ENCODE measurements at regions not wholly inside any gene's neighbourhood (a gene's known extent, or its start where the extent isn't known, plus 50 kb on each side); places are given as distances from the start of the nearest gene placed in this dataset.

GRCh38 chr12:82567688-82568087 lies 119.0 kb upstream of the TMTC2 start:
- no peak for DNase-seq
- Mint-ChIP-seq H3K27me3 (ENCODE audit: unreplicated experiment) (no peaks in the 10 kb centered on the region), H3K4me3 (ENCODE audit: low read depth, unreplicated experiment) (no peak overlapping the region), H3K9me3 (ENCODE audit: low read depth, unreplicated experiment) (peaks cover 3% of the 10 kb centered on the region), H3K27ac (ENCODE audit: unreplicated experiment) (no peak overlapping the region), H3K4me1 (ENCODE audit: low read depth, unreplicated experiment) (no peaks in the 10 kb centered on the region), H3K36me3 (ENCODE audit: insufficient read depth, unreplicated experiment) (no peaks in the 10 kb centered on the region)
- CTCF ChIA-PET: no interaction called here
- no peak for TF ChIP-seq CTCF (IDR thresholded peaks at IDR 0.05; ENCODE audit: unreplicated experiment)
- no TSS peak for BruUV-seq (replicated peaks)
- intact Hi-C loops (cut with micrococcal nuclease; ENCODE audit: unreplicated experiment): no loop called here

- TF ChIP-seq CTCF (IDR thresholded peaks at IDR 0.05; ENCODE audit: unreplicated experiment): no peak
- Mint-ChIP-seq H3K27me3 (ENCODE audit: unreplicated experiment) (no peaks in the 10 kb centered on the region), H3K4me3 (ENCODE audit: low read depth, unreplicated experiment) (no peak overlapping the region), H3K27ac (ENCODE audit: unreplicated experiment) (no peak overlapping the region), H3K4me1 (ENCODE audit: low read depth, unreplicated experiment) (no peaks in the 10 kb centered on the region), H3K36me3 (ENCODE audit: insufficient read depth, unreplicated experiment) (no peaks in the 10 kb centered on the region), H3K9me3 (ENCODE audit: low read depth, unreplicated experiment) (no peaks in the 10 kb centered on the region)
- no TSS peak for BruUV-seq (replicated peaks)
- CTCF ChIA-PET: interaction anchor here (0.6 kb wide), 1 partner anchor 566 kb away, joined by 5 read pairs; no protein-coding TSS in a partner anchor
- peak; percentile 21 for DNase-seq
- intact Hi-C loops (cut with micrococcal nuclease; ENCODE audit: unreplicated experiment): no loop called here
Observed at GRCh38 chr12:82574191-82574590, 112.5 kb upstream of the TMTC2 start.

GRCh38 chr12:82578725-82579124 lies 108.0 kb upstream of the TMTC2 start:
- CTCF ChIA-PET: no interaction called here
- Mint-ChIP-seq H3K4me1 (ENCODE audit: low read depth, unreplicated experiment) (no peaks in the 10 kb centered on the region), H3K27ac (ENCODE audit: unreplicated experiment) (no peak overlapping the region), H3K9me3 (ENCODE audit: low read depth, unreplicated experiment) (no peaks in the 10 kb centered on the region), H3K36me3 (ENCODE audit: insufficient read depth, unreplicated experiment) (no peaks in the 10 kb centered on the region), H3K27me3 (ENCODE audit: unreplicated experiment) (no peaks in the 10 kb centered on the region), H3K4me3 (ENCODE audit: low read depth, unreplicated experiment) (no peak overlapping the region)
- no peak for DNase-seq
- BruUV-seq (replicated peaks): no TSS peak
- intact Hi-C loops (cut with micrococcal nuclease; ENCODE audit: unreplicated experiment): no loop called here
- no peak for TF ChIP-seq CTCF (IDR thresholded peaks at IDR 0.05; ENCODE audit: unreplicated experiment)

GRCh38 chr12:82583756-82584155 lies 103.0 kb upstream of the TMTC2 start:
- CTCF ChIA-PET: no interaction called here
- H3K9me3 Mint-ChIP-seq (ENCODE audit: low read depth, unreplicated experiment): peaks cover 10% of the 10 kb centered on the region
- no TSS peak for BruUV-seq (replicated peaks)
- intact Hi-C loops (cut with micrococcal nuclease; ENCODE audit: unreplicated experiment): no loop called here
- H3K27me3 Mint-ChIP-seq (ENCODE audit: unreplicated experiment): no peaks in the 10 kb centered on the region
- no peak for TF ChIP-seq CTCF (IDR thresholded peaks at IDR 0.05; ENCODE audit: unreplicated experiment)
- H3K36me3 Mint-ChIP-seq (ENCODE audit: insufficient read depth, unreplicated experiment): no peaks in the 10 kb centered on the region
- no peak for DNase-seq
- H3K27ac Mint-ChIP-seq (ENCODE audit: unreplicated experiment): no peak overlapping the region
- no peaks in the 10 kb centered on the region for H3K4me1 Mint-ChIP-seq (ENCODE audit: low read depth, unreplicated experiment)
- H3K4me3 Mint-ChIP-seq (ENCODE audit: low read depth, unreplicated experiment): no peak overlapping the region

- no peak for TF ChIP-seq CTCF (IDR thresholded peaks at IDR 0.05; ENCODE audit: unreplicated experiment)
- CTCF ChIA-PET: no interaction called here
- H3K4me1 Mint-ChIP-seq (ENCODE audit: low read depth, unreplicated experiment): no peaks in the 10 kb centered on the region
- no peak overlapping the region for H3K27ac Mint-ChIP-seq (ENCODE audit: unreplicated experiment)
- H3K4me3 Mint-ChIP-seq (ENCODE audit: low read depth, unreplicated experiment): no peak overlapping the region
- no peaks in the 10 kb centered on the region for H3K27me3 Mint-ChIP-seq (ENCODE audit: unreplicated experiment)
- no TSS peak for BruUV-seq (replicated peaks)
- DNase-seq: no peak
- H3K36me3 Mint-ChIP-seq (ENCODE audit: insufficient read depth, unreplicated experiment): no peaks in the 10 kb centered on the region
- peaks cover under 1% of the 10 kb centered on the region for H3K9me3 Mint-ChIP-seq (ENCODE audit: low read depth, unreplicated experiment)
- intact Hi-C loops (cut with micrococcal nuclease; ENCODE audit: unreplicated experiment): no loop called here
Observed at GRCh38 chr12:82593143-82593542, 93.6 kb upstream of the TMTC2 start.

Data from Calu3 (cell line).